IPS-NIHi7 (cell line): ENCODE measurements at regions not wholly inside any gene's neighbourhood (a gene's known extent, or its start where the extent isn't known, plus 50 kb on each side); places are given as distances from the start of the nearest gene placed in this dataset.
"Not testable (repeated sequence)": the region's sequence is repeated elsewhere in the genome, so short reads cannot be mapped to it uniquely, and the experiment has no call there.

Source experiments
- DNase-seq: peaks from one replicate; pipeline ENCODE4 v3.0.0; 2012; ENCODE audit warnings: mixed read lengths; ENCODE audit errors: extremely low spot score

DNA sequence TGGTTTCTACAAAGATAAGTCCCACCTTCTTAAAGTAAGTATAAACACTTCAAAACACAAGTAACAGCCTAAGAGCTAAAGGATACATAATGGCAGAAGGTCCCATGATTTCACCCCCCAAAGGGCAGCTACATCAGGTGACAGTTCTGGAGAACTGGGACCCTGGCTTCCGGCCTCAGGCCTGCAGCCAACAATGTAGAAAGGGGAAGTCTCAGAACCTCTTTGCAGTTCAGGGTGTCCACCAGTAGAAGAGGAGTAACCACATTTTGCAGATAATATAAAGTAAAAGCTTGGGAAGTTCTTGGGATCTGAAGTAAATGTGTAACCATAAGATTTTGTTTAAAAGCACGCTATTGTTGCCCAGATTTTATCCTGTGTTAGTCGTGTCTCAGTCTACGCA, 267.4 kb upstream of the VLDLR start:
- DNase-seq: no peak

DNA sequence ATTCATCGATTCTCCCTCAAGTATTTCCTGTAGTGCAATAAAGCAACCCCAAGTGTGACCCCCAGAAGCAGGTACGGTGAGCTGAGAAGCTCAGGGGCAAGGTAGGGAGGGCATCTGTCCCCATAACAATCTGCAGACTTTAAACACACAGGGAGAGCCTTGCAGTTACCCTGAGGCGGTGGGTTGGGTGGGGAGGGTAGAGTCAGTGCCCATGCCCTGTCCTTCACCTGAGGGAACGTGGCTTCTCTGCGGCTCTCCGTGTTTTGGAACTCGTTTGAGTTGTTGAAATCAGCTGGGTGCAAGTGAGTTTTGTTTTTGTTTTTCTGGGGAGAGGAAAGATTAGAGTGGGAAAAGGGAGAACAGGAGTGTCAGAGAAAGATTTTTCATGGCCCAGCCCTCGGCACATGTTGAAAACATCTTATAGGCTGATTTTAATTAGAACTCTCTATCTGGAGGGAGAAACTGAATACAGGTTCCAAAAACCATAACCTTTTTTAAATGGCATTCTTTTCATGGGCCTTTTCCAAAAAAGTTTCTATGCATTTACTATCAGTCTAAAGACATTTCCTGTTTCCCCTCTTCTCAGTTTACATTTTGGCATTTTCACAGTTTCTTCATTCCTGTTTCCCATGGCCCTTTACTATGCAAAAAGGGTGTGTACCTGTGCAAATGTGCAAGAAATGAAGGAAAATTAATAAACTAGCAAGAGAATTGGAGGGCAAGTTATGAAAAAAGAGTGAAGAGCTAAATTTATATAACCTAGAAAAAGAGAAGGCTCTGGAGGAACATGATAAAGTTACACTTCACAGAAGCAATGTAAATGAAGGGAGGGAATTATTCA, 266.5 kb upstream of the VLDLR start:
- DNase-seq: no peak

DNA sequence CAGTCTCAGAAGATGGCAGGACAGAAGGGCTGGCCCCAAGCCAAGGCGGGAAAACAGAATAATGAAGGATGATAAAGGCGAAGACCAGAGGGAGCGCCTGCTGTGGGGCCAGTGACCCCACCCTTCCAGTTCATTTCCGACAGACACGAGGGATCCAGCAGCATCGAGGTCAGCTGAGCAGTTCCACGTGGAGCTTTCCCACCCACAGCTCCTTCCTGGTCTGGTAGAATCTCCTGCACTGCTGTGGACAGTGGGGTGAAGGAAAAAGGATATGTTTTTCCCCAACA, 265.9 kb upstream of the VLDLR start:
- no peak for DNase-seq

DNA sequence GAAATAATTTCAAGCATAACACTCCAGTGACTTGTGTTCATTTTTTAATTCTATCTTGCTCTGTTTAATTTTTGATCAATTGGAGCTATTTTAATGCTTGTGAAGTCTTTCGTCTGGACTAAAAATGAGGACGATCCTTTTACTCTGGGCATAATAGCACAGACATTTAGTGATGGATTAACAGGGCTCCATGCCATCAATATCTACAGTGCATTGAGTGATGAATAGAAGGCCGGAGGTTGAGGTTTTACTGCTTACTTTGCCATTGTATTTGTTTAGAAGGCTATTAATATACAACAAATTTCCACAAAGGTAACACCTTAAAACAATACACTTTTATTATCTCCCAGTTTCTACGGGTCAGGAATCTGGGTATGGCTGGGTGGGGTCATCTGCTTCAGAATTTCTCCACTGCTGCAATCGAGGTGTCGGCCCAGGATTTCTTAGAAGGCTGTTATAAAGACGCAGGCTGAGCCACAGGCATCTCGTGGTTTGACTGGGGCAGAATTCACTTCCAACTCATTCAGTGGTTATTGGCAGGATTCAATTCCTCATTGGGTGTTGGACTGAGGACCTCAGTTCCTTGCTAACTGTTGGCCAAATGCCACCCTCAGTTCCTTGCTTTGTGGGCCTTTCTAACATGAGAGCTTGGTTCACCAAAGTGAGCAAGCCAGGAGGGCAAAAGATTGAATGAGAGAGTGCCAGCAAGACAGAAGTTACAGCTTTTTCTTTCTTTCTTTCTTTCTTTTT, 265.4 kb upstream of the VLDLR start:
- no peak for DNase-seq

DNA sequence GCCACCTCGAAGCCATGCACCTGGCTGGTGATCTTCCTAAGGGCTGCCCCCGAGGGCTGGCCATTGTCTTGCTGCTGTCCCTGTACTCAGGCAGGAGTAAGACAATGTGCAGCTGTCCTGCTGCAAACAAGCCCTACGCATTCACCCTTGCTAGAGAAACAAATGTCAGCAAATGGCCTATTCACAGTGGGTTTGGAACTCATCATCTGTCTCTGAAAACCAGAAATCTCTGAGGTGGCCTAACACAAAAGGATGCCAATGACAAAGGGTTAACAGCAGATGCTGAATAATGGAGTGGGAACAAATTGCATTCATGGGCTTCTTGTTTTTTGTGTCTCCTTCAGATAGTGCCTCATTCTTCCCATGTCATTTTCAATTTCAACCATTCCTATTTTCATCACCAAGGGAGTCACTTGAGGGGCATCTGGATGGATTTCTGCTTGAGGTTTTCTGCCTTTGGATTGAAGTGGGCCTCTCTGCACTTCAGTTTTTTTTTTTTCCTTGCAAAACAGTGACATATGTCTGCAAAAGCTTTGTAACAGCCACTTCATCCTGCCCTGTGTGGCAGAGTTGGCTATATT, 261.6 kb upstream of the VLDLR start:
- no peak for DNase-seq

DNA sequence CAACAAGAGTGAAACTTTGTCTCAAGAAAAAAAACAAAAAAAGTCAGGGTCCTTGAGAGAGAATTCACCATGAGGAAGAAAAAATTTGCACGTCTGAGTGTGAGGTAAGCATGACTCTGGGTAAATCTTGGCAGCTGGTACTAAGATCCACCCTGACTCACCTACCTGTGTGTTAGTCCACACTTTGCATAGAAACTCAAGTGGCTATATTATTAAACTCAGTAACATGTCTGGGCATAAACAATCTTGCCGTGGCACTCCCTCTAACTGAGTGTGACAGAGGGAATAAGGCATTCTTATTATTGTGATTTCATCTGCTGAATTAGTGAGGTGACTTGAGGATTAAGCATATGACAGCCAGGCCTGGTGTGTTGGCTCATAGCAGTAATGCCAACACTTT, 259.4 kb upstream of the VLDLR start:
- DNase-seq: no peak

DNA sequence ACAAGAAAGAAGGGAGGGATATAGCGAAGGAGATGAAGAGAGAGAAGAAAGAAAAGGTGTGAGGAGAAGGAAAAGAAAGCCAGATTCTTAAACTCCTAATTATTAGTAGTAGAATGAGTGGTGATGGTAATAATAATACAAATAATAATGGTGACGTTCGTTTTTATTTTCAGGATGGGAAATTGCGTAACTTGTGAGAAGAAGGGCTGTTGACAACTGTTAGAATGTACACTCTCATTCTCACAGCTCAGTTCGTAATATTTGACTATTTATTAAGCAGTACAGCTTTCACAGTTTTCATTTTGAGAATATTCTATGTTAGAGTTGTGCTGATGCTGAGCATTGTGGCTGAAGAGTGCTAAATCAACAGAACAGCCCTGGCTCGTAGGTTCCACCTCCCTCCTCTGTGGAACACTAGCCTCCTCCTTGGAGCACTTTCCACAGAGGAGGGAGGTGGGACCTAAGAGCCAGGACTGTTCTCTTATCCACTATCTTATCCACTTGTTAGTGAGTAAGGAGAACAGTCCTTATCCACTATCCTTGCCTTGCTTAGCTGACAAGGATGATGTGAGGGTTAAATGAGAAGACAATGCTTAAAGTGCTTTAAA, 258.3 kb upstream of the VLDLR start:
- peak; percentile 23 for DNase-seq

DNA sequence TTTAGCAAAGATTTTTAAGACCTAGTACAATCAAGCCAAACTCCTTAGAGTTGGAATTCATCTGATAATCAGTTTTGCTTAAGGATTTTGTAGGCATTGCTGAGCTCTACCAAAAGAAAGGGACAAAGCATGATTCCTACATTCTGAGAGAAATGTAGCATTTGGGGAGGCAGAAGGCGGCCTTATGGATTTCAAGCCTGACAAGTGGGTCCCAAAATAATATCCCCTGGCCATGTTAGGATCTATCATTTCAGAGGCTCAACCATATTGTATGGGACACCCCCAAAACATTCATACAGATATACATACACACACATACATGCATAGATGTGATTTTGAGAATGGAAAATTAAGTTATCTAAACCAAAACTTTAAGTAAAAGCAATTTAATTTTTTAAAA, 257.8 kb upstream of the VLDLR start:
- no peak for DNase-seq

DNA sequence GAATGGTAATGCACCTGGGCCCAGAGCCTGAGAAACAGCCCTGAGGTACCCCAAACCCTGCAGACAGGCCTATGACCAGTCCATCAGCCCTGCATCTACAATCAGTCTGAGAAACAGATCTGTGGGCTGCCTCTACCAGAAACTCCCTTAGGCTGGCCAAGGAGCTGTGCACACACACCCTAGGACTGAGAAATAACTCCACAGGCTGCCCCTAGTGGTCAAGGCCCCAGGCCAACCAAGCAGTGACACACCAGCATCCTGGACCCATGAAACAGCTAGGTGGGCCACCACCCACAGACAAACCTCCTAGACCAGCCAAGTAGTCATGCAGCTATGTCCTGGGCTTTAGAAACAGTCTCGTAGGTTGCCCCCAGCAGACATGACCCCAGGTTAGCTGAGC, 253.6 kb upstream of the VLDLR start:
- DNase-seq: peak; percentile 61

DNA sequence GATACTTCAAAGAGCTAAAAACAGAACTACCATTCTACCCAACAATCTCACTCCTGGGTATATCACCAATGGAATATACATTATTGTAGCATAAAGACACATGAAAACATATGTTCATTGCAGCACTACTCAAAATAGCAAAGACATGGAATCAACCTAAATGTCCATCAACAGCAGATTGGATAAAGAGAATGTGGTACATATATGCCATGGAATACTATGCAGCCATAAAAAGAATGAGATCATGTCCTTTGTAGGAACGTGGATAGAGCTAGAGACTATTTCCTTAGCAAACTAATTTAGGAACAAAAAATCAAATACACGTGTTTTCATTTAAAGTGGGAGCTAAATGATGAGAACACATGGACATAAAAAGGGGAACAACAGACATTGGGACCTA, 247.9 kb upstream of the VLDLR start:
- no peak for DNase-seq

DNA sequence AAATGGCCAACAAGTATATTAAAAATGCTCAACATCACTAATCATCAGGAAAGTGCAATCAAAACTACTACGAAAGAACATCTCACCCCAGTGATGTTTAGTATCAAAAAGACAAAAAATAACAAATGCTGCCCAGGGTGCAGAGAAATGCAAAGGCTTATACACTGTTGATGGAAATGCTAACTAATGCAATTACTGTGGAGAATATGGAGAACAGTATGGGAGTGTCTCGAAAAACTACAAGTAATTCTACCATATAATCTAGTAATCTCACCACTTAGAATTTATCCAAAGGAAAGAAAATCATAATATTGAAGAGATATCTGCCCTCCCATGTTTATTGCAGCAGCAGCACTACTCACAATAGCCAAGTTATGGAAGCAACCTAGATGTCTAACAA, 246.5 kb upstream of the VLDLR start:
- no peak for DNase-seq

DNA sequence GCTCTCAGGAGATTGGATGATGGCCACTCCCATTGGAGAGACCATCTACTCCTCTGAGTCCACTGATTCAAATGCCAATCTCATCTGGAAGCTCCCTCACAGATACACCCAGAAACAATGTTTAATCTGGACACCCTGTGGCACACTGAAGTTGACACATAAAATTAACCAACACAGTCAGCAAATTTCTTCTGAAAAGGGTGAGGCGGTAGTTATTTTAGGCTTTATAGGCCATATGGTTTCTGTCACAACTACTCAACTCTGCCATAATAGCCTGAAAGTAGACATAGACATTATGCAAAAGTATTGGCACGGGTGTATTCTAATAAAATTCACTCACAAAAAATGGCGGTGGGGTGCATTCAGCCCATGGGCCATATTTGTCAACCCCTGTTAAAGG, 244.5 kb upstream of the VLDLR start:
- no peak for DNase-seq

DNA sequence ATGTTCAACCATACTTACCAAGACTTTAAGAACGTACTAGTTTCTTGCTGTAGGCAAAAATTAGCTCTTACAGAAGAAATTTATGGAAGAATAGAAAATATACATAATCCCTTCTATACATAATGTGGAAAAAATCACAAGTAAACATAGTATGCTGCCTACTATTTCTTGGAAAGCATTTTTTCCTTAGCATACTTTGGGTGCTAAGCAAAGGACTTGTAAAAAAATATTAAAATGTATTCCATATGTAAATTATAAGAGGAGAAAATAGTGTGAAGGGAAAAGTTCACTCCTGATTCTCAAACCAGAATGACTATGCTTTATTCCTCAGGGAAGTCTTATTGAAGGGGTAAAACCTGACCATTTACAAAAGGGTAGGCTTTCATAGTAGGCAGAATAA, 243.8 kb upstream of the VLDLR start:
- no peak for DNase-seq

DNA sequence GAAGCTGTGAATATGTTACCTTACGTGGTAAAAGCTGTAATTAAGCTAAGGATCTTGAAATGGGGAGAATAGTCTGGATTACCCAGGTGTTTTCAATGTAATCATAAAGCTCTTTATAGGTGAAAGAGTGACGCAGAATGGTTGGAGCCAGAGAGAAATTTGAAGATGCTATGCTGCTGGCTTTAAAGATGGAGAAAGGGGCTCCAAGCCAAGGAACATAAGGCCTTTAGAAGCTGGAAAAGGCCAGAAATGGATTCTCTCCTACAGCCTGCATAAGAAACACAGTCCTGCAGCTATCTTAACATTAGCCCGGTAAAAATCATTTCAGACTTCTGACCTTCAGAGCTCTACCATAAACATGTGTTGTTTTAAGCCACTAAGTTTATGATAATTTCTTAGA, 243.3 kb upstream of the VLDLR start:
- no peak for DNase-seq

DNA sequence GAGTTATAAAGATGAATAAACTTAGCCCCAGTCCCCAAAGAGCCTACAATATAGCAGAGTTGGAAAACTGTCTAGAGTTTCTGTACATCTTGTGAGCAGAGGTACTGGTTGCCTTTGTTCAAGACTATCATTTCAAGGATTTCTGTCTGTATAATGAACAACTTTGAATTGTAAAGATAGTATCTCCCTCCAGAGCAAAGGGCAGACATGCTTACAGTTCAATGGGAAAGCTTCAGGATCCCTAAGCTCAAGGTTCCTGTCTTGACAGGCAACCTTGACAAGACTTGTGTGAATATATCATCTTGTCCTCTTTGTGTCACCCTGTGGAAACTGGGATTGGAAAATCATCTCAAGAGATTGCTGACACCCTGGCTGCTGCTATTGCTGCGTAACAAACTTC, 242.8 kb upstream of the VLDLR start:
- no peak for DNase-seq

DNA sequence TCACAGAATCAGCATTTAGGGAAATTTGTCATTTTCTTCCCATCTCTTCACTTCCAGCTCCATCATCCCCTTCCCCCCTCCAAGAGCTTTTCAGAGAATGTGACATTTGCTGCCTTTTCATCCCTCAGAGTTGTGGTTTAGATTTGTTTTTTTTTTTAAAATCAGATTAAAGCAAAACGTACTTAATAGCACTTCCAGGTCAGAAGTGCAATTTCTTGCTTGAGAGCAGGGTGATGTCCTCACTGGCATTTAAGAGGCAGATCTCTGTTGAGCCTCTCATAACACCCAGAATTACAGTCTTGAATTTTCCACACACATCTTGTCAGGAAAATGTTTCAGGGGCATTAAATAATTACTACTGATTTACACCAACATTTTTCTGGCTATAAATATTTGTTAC, 236.8 kb upstream of the VLDLR start:
- no peak for DNase-seq

DNA sequence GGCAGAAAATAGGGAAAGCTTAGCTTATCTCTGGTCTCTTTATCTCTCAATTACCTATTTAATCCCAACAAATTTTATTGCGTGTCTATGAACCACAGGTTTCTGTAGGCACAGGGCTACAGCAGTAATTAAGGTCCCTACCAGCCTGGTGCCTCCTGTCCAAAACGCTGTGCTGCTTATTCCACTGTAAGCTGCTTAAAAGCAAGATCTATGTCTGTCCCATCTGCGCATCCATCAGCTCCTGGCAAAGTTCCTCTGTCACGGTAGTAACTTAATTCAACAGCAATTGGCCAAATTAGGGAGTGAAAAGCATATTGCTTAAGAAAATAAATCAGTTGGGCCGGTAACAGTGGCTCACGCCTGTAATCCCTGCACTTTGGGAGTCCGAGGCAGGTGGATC, 235.8 kb upstream of the VLDLR start:
- no peak for DNase-seq

DNA sequence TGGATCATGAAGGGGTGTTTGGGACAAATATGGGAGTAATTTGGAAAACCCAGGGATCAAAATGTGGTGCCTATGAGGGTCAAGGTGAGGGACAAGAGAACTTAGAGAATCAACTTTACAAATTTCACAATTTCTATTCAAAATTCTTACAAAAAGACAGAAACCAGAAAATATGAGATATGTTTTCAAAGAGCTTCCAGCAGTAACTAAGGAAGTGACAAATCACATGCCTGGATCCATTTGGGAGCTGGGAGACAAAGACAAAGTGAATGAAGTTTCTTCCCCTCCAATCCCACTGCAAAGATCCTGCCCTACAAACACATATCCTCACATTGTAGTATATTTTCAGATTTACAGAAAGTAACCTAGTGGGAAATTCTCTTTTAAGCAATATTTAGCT, 235.0 kb upstream of the VLDLR start:
- no peak for DNase-seq

DNA sequence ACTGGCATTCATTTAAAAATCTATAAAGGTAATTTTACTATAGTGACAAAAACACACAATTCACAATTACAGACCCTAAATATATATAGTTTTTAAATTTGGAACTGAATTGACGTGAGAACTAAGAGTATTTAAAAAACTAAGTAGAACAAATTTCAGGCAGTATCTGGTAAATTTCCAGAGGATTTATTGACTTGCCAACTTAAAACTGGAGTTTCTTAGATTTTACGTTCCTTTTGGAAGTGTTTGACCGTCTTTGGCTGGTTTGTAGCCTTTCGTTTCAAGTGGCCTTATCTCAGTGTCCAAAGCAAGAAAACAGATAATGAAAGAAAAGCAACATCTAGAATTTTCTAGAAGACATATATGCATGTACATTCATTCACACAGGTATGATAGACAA, 234.4 kb upstream of the VLDLR start:
- no peak for DNase-seq

DNA sequence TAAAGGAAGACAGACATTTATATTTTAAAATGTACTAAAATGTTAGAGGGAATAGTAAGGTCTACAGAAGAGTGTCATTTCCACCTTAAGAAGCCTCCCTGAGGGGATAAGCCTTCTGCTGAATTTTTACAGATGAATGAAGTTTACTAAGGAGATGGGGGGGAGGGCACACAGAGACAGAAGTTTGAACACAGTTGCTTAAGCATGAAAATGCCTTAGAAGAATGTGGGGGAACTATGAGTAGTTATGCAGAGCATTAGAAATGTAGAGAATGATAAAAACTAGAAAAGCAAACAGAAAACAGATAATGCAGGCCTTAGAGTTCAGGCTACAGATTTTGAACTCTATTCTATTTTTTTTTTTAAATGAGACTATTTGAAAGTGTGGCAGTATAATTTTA, 232.2 kb upstream of the VLDLR start:
- no peak for DNase-seq

DNA sequence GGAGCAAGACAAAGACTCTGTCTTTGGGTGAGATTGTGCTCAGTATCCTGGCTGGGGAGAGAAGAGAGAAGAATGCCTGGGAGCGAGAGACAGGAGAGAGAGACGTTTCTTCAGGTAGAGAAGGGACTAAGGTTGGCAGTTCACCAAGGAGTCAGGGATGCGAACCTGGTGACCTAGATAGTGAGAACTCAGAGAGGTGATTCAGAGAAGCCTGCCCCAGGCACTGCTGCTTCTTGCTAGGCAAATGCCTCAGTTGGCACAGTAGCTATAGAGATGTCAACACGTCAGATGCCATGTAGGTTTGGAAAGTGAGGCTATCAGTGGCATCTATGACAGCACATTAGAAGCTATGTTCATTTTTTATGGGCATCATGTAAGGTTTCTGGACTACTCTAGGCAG, 231.6 kb upstream of the VLDLR start:
- no peak for DNase-seq

DNA sequence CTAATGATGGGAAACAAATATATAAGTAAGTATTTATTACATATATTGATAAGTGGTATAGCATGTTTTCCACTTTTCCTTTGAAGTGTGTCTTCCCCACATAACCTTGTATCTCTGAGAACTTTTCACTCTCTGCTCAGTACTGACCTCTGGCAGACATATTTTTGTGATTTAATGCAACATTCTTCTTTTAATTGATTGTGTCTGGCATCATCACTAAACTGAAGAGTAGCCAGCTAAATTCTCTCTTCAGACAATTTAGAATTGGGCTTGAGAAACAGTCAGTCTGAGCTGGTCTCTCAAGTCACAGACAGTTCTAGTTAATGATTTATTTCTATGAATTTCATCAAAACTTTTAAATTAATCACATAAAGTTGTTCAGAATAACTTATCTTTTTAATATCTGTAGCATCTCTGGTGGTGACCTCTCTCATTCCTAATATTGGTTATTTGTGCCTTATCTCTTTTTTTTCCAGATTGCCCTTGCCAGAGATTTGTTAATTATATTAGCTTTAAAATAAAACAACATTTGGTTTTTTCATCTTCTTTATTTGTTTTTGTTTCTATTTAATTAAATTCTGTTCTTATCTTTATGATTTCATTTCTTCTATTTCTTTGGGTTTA, 230.0 kb upstream of the VLDLR start:
- not testable (repeated sequence) for DNase-seq
